ENCODE measurements at regions not wholly inside any gene's neighbourhood (a gene's known extent, or its start where the extent isn't known, plus 50 kb on each side); places are given as distances from the start of the nearest gene placed in this dataset.
"Not testable (repeated sequence)": the region's sequence is repeated elsewhere in the genome, so short reads cannot be mapped to it uniquely, and the experiment has no call there.

DNA sequence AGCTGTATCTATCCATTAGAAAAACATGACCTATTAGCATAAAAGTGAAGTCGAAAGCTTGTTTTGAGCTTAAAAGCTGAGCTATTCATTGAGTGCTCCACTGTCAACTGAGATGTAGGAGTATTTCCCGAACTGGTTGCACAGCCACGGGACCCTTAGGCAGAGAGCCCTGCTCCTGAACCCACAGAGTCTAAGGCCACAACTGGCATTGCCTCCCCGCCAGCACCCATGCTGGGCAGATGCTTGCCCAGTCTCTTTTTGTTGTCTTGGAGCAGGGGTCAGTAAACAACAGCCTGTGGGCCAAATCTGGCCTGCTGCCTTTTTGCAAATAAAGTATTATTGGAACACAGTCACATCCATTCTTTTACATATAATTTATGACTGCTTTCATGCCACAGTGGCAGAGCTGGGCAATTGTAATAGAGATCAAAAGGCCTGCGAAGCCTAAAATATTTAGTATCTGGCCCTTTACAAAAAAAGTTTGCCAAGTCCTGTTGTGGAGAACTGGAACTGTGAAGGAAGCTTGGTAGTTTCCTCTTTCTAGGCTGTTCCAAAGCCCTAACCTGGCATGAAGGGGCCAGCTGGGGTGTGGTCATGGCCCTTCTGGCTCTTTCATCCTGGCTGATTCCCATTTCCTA is 58.4 kb upstream of the WAPL start:
- DNase-seq = no peak

GRCh38 chr10:86580521-86580891 is 58.9 kb upstream of the WAPL start:
- DNase-seq = peak; percentile 8

DNA sequence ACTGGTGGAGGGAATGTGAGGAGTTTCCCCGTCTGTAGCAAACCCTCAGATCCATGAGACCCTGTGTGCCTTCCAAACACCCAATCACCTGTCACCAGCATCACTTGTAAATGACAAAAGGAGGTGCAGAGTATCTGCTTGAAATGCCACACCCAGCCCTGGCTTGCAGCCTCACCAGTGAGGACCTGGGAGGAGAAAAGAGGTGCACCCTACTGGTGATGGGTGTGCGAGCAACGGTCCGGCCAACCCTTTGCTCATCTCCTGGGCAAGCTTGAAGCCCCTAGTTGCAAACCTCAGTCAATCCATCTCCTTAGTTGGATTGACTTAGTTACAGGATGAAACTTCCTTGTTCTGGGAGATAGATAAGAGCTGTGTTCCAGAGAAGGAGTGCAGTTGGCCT is 62.4 kb upstream of the WAPL start:
- no peak for DNase-seq

GRCh38 chr10:86585037-86585929 is 63.7 kb upstream of the WAPL start:
- peak; percentile 80 for DNase-seq

GRCh38 chr10:86586516-86586915 is 64.9 kb upstream of the WAPL start:
- no peak for DNase-seq

GRCh38 chr10:86588781-86589180 is 65.6 kb upstream of the OPN4 start:
- DNase-seq = not testable (repeated sequence)

DNA sequence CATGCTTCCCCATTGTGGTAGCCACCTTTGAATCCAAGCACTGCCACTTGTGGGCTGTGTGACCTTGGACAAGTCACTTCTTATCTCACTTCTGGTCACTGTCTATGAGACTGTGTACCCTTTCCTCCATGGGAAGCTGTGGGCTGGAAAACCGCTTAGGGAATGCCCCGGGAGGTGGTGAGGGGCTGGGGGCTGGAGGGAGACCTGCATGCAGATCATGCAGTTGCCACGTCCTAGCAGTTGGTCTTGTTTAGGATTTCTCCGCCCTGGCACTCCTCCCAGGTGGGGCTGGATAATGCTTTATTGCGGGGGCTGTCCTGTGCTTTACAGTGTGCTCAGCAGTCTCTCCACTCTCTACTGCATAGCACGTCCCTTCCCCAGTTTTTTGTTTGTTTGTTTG is 62.9 kb upstream of the OPN4 start:
- DNase-seq = no peak

- DNase-seq = no peak
These were observed 61.9 kb upstream of the OPN4 start for GRCh38 chr10:86592413-86592812.

DNA sequence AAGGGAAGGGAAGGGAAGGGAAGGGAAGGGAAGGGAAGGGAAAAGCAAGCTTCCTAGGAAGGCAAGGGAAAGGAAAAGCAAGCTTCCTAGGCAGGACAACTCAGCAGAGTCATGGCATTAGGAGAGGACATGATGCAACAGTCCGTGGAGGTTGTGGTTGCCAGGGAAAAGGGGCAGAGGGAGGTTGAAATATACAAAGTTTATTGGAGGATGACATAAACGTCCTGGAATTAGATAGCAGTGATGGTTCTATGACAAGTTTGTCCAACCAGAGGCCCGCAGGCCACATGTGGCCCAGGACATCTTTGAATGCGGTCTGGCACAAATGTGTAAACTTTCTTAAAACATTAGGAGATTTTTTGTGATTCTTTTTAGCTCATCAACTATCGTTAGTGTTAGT is 59.8 kb upstream of the OPN4 start:
- DNase-seq = peak; percentile 24

DNA sequence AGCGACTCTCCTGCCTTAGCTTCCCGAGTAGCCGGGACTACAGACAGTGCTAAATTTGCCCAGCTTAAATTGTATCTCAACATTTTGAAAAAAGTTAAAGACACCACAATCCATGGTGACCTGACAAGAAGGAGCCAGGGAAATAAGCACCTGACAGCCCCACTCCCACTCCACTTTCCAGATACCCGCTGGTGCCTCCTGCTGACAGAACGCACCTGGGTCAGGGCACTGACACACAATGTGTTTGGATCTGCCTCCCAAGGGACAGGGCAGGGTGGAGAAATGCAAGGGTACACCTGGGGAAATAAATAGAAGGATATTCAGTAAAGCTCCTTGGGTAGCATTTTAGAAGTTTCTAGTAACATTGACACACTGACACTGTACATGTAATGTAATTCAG is 58.9 kb upstream of the OPN4 start:
- DNase-seq = no peak

GRCh38 chr10:86596266-86596665 is 58.1 kb upstream of the OPN4 start:
- no peak for DNase-seq

GRCh38 chr10:86597306-86597705 is 57.0 kb upstream of the OPN4 start:
- no peak for DNase-seq

- no peak for DNase-seq
These were observed 56.2 kb upstream of the OPN4 start for GRCh38 chr10:86598151-86598550.

DNA sequence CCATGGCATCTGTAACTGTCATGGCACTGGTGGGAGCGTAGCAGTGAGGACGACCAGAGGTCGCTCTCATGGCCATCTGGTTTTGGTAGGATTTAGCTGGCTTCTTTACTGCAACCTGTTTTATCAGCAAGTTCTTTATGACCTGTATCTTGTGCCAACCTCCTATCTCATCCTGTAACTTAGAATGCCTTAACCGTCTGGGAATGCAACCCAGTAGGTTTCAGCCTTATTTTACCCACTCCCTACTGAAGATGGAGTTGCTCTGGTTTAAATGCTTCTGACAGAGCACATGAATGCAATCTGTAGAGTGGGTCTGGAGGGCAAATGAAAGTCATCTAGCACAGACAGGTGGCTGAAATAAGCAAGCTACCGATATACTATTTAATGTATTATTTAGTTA is 55.3 kb upstream of the OPN4 start:
- no peak for DNase-seq

DNA sequence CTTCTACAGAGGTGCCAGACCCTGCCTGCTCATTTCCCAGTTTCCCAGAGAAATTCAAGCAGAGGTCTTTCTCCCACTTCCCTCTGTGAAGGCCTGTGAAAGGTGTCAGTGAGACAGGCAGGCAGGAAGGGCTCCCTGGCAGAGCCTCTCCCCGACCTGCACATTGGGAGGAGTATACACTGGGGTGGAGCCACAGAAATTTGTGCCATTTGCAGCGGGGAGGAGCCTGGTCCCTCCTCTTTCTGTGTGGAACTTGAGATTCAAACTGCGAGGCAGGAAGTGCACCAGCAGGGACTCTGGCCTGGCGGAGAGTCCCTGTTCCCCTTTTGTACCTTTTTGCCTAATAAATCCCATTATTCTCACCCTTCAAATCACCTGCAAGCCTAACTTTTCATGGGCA is 54.6 kb upstream of the OPN4 start:
- no peak for DNase-seq

DNA sequence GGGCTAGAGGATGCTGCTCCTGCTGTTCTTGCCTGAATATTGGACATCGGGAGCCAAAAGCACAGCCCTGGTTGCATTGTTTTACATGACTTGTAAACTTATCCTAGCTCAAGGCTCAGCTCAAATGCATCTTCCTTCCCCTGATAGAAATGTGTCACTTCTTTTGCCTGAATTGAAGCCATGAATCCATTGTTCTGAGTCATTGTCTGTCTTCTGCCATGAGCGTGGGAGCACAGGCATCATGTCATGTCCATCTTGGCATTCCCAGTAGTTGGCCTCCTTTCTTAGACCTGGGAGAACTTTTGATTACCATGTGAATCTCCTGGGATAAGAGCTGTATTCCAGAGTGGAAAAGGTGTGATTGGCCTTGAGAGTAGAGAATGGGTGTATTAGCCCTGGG is 54.1 kb upstream of the OPN4 start:
- DNase-seq = no peak

- DNase-seq = no peak
These were observed 52.3 kb upstream of the OPN4 start for GRCh38 chr10:86601956-86602602.

DNA sequence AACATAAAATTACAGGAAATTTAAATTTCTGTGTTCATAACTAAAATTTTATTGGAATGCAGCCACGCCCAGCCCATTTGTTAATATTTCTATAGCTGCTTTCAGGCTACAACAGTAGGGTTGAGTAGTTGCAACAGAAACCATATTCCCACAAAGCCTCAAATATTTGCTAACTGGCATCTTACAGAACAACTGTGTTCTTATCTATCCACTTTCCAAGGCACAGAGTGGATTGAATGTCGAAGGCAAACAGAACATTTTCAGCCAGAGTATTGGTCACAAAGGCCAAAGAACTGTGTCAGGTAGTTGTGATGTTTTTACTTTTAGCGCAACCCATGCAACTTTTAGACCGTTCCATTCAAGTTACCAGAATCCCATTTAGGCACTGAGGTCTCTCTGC is 51.1 kb upstream of the OPN4 start:
- no peak for DNase-seq

Measured in OCI-M1 (cell line).